ENCODE measurements at regions not wholly inside any gene's neighbourhood (a gene's known extent, or its start where the extent isn't known, plus 50 kb on each side); places are given as distances from the start of the nearest gene placed in this dataset.

DNA sequence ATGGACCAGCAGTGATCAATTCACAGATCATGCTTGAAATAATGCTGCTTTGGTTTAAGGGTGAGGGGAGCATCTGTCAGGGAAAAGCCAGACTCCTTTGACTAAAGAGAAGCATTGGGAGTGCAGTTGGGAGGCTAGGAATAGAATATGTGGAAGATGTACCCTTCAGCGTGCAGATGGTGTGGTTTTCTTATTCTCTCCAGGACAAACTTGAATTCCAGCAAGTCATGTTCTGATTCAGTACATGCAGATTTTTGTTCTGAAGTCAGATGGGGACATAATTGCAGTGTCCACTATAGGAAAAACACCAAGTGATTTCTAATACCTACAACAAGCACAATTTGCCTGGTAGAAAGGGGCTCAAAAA is 99.0 kb upstream of the LIMCH1 start:
- Histone ChIP-seq H3K27me3 (no peaks in the 10 kb centered on the region), H3K4me1 (peaks cover 43 to 59% (median 47%) of the 10 kb centered on the region in 4 donors), H3K9me3 (no peaks in the 10 kb centered on the region), H3K4me3 (no peak overlapping the region), H3K27ac (replicated peaks in 1 of 4) (no peak overlapping the region), H3K36me3 (no peaks in the 10 kb centered on the region)
- no peak for DNase-seq (ENCODE audit: extremely low spot score)
- TF ChIP-seq, protein P1, sequence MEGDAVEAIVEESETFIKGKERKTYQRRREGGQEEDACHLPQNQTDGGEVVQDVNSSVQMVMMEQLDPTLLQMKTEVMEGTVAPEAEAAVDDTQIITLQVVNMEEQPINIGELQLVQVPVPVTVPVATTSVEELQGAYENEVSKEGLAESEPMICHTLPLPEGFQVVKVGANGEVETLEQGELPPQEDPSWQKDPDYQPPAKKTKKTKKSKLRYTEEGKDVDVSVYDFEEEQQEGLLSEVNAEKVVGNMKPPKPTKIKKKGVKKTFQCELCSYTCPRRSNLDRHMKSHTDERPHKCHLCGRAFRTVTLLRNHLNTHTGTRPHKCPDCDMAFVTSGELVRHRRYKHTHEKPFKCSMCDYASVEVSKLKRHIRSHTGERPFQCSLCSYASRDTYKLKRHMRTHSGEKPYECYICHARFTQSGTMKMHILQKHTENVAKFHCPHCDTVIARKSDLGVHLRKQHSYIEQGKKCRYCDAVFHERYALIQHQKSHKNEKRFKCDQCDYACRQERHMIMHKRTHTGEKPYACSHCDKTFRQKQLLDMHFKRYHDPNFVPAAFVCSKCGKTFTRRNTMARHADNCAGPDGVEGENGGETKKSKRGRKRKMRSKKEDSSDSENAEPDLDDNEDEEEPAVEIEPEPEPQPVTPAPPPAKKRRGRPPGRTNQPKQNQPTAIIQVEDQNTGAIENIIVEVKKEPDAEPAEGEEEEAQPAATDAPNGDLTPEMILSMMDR (IDR thresholded peaks at IDR 0.05) = no peak
- no peak for TF ChIP-seq EP300 (IDR thresholded peaks at IDR 0.05)
- no peak for TF ChIP-seq POLR2AphosphoS5 (IDR thresholded peaks at IDR 0.05)
- no peak for TF ChIP-seq POLR2A (IDR thresholded peaks at IDR 0.05; ENCODE audit: low read depth)
- intact Hi-C loops (cut with DNase I) = no loop called here
- WGBS = 91% methylated on average over 1 of the region's 1 CpG

DNA sequence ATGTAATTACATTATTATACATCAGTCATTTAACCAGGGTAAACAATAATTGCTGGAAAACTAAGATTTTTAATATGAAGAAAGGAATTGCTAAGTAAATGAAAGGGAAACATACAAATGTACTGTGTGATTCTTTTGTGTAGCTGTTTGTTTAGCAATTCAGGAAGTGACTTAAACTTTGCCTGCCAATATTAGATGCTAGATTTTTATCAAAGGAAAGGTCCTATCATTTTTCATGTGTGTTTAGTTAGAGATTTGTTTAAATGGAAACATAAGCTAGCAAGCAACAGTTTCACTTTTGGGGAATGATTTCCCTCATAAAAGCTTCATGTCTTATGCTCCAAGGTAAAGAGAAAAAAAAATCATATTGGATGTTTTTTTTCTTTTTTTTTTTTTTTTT is 95.1 kb upstream of the LIMCH1 start:
- intact Hi-C loops (cut with DNase I) = no loop called here
- H3K27me3 ChIP-seq = no peaks in the 10 kb centered on the region
- H3K36me3 ChIP-seq = no peaks in the 10 kb centered on the region
- TF ChIP-seq POLR2AphosphoS5 (IDR thresholded peaks at IDR 0.05) (no peak), POLR2A (IDR thresholded peaks at IDR 0.05; ENCODE audit: low read depth) (no peak), EP300 (IDR thresholded peaks at IDR 0.05) (no peak)
- TF ChIP-seq, protein P1 (IDR thresholded peaks at IDR 0.05) = no peak
- no peak overlapping the region for H3K4me3 ChIP-seq
- DNase-seq (ENCODE audit: extremely low spot score) = no peak
- H3K27ac ChIP-seq (replicated peaks in 1 of 4) = no peak overlapping the region
- no peaks in the 10 kb centered on the region for H3K9me3 ChIP-seq
- H3K4me1 ChIP-seq = peaks cover 30 to 47% (median 32%) of the 10 kb centered on the region in 4 donors

DNA sequence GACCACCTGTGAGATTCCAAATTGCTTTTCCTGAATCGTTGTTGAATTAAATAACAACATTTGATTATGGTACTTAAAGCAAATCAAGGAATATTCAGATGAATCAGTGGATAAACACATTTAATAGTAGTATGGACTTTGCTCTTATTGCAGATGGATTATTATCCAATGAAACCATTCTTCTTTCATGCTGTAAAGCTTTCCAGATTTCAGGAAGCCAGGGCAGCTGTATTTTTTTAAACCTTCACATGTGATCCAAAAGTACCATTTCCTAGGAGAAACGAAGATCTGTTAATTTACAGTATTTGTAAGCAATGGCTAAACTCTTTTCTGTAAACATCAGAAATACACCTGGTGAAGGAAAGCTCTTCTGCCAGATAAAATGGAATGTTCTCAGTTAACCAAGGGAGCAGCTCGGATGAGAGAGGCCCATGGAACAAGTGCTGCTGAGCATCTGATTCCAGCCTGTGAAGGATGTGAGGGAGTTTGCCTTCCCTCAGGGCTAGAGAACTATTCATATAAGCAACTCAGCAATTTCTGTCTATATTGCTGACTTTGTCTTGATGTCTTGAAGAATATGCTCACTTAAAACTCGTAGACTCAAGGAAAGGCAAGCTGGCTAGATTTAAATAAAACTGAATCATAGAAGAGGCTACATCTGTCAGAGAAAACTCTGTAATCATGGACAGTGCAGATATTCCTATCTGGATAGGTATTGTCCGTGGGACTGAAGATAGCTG is 94.4 kb upstream of the LIMCH1 start:
- Histone ChIP-seq H3K4me3 (no peak overlapping the region), H3K36me3 (no peaks in the 10 kb centered on the region), H3K4me1 (peaks cover 23 to 47% (median 31%) of the 10 kb centered on the region in 4 donors), H3K9me3 (no peaks in the 10 kb centered on the region), H3K27me3 (no peaks in the 10 kb centered on the region), H3K27ac (replicated peaks in 1 of 4) (no peak overlapping the region)
- intact Hi-C loops (cut with DNase I) = no loop called here
- 78% methylated on average over 5 of the region's 5 CpGs for WGBS
- DNase-seq (ENCODE audit: extremely low spot score) = no peak
- TF ChIP-seq POLR2AphosphoS5 (IDR thresholded peaks at IDR 0.05) (no peak), EP300 (IDR thresholded peaks at IDR 0.05) (no peak)
- TF ChIP-seq, protein P1 (IDR thresholded peaks at IDR 0.05) = no peak

DNA sequence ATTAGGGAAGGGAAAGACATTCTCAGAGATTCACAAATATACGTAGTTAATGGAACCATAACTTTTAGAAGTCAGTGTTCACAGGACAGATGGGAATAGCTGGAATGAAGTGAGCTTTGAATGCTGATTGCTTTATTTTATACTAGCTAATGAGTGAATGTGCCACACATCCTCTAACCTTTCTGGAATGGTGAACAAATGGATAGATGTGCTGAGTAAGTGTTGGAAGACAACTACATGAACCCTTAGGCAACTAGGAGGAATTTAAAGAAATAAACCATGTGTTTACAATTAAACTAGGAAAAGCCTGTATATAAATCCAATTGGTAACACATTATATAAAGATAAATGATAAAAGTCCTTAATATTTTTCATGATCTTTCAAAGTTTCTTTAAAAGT is 91.6 kb upstream of the LIMCH1 start:
- DNase-seq (ENCODE audit: extremely low spot score) = no peak
- intact Hi-C loops (cut with DNase I) = no loop called here
- Histone ChIP-seq H3K36me3 (no peaks in the 10 kb centered on the region), H3K27ac (replicated peaks in 1 of 4) (no peak overlapping the region), H3K27me3 (no peaks in the 10 kb centered on the region), H3K4me3 (no peak overlapping the region), H3K4me1 (peaks cover 10 to 40% (median 32%) of the 10 kb centered on the region in 4 donors), H3K9me3 (no peaks in the 10 kb centered on the region)
- TF ChIP-seq EP300 (IDR thresholded peaks at IDR 0.05) = no peak
- TF ChIP-seq, protein P1 (IDR thresholded peaks at IDR 0.05) = no peak
- no peak for TF ChIP-seq POLR2A (IDR thresholded peaks at IDR 0.05; ENCODE audit: low read depth)
- no peak for TF ChIP-seq POLR2AphosphoS5 (IDR thresholded peaks at IDR 0.05)
- 96% methylated on average over 1 of the region's 1 CpG for WGBS

Data from esophagus muscularis mucosa (tissue), 4 donors.